ENCODE measurements at regions not wholly inside any gene's neighbourhood (a gene's known extent, or its start where the extent isn't known, plus 50 kb on each side); places are given as distances from the start of the nearest gene placed in this dataset.

DNA sequence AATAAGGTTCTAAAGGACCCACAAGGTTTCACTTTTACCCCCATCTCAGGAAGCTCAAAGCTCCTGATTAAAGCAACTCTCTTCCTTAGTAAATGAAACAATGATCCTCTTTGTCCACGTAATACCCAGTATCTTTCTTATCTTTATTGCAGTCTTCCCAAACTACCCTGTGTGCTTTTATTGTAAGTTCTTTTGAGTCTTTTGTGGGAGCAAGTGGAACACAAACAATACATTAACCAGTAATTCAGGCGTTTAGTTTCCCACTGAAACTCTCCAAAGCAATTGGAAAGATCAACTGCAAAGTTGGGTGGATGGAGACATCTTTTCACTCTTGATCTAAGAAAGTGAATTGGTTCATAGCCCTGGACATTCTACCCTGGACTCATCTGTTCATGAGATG is 240.0 kb downstream of the ZNF621 start:
- in situ Hi-C loops (cut with HindIII; ENCODE audit: low pct_unique_long_range_greater_than_20kb, low sequenced_read_pairs) = no loop called here
- peak; percentile 56 for DNase-seq (ENCODE audit: low read depth, low spot score)

DNA sequence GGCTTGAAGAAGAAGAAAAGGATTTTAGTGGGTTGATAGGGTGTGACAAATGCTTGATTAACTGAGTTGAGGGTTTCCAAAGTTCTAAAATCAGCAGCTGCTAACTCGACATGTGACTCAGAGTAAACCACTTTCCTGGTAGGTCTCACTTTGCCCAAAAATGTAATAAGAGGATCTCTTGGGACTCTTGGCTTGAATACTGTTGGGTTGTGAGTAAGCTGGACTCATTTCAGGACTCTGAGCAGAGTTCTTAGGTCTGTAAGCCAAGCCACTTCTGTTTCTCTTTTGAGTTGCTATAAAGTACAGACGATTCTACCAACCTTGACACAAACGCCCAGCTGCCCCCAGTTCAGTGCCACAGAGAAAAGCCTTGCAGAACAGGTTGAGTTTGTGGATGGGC is 241.1 kb downstream of the ZNF621 start:
- in situ Hi-C loops (cut with HindIII; ENCODE audit: low pct_unique_long_range_greater_than_20kb, low sequenced_read_pairs) = no loop called here
- DNase-seq (ENCODE audit: low read depth, low spot score) = no peak

DNA sequence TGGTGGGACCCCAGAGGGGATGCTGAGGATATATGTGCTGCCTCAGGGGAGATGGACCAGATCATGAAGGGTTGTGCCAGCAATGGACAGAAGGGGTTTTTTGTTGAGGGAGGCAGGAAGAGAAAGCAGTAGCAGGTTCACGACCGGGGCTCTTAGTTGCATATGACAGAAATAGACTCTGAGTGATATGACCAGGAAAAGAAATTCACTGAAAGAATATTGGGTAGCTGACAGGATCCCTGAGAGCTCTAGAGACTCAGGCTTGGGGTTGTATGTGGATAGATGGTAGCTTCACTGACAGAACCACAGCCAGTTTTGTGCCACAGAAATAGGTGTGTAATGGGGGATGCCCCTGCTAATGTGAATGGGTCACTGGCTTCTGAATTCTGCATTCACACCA is 241.6 kb downstream of the ZNF621 start:
- no peak for DNase-seq (ENCODE audit: low read depth, low spot score)
- in situ Hi-C loops (cut with HindIII; ENCODE audit: low pct_unique_long_range_greater_than_20kb, low sequenced_read_pairs) = no loop called here

DNA sequence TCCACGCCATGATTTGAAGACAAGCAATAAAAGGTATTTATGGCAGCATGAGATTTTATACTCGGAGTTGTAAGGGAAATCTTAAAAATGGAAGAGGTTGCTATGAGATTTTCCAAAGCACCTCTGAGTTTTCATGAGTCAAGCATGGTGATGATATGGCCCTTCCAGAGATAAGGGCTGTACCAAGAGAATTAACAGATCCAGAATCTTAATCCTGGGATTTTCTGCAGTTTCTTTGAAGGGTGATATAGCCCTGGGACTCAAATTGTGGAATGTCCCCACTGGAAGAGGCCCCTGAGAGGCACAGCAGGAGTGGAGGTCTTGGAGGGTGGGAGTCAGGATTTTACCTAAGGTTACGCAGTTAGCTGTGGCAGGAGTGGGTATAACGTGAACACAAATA is 243.3 kb downstream of the ZNF621 start:
- DNase-seq (ENCODE audit: low read depth, low spot score) = no peak
- in situ Hi-C loops (cut with HindIII; ENCODE audit: low pct_unique_long_range_greater_than_20kb, low sequenced_read_pairs) = no loop called here

DNA sequence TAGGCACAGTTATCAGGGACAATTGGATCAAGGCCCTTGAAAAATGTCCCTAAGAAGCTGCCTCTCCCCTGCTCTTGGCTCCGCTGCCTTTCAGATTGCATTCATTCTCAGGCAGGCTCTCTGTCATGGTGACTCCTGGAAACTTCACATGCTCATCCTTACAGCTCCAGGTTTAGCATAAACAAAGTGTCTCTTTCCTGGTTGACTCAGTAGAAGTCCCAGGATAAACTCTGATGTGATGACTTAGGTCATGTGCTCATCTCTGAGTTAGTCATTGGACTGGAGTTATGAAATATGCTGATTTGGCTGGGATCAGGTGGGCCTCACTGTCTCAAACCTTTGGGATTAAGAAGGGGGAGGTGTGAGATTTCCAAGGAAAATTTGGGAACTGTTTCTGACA is 243.8 kb downstream of the ZNF621 start:
- in situ Hi-C loops (cut with HindIII; ENCODE audit: low pct_unique_long_range_greater_than_20kb, low sequenced_read_pairs) = no loop called here
- DNase-seq (ENCODE audit: low read depth, low spot score) = peak; percentile 19

DNA sequence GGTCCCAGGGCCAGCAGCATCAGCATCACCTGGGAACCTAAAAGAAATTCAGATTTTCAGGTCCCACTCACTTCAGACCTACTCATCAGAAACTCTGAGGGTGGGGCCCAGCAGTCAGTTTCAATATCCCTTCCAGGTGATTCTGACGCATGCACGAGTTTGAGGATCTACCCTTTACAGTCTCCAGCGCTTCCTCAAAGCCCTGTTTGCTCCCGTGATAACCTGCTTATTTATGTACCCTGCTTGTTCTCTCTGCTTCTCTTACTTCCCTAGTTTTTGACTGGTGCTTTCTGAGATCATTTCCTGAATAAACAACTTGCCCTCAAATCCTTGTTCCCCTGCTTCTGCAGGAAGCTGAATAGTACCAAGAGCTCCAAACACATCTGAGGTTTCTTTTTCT is 245.3 kb downstream of the ZNF621 start:
- no peak for DNase-seq (ENCODE audit: low read depth, low spot score)
- in situ Hi-C loops (cut with HindIII; ENCODE audit: low pct_unique_long_range_greater_than_20kb, low sequenced_read_pairs) = no loop called here

DNA sequence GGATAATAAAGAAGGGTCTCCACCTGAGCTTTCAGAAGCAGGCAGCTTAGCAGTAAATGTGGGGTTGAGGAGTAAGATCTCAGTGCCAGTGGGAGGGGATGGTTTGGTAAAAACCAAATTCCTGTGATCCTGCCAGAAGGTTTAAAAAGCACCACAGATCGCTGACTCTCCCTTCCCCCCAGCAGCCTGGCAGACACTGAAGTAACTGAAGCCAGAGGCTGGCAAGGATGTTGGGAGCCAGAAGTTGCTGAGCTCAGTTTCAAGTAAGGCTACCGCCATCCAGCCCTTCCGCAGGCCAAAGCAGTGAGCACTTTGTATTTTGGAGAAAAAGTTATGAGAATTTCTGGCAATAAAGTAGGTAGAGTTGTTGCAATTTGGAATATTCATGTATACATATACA is 246.4 kb downstream of the ZNF621 start:
- in situ Hi-C loops (cut with HindIII; ENCODE audit: low pct_unique_long_range_greater_than_20kb, low sequenced_read_pairs) = no loop called here

DNA sequence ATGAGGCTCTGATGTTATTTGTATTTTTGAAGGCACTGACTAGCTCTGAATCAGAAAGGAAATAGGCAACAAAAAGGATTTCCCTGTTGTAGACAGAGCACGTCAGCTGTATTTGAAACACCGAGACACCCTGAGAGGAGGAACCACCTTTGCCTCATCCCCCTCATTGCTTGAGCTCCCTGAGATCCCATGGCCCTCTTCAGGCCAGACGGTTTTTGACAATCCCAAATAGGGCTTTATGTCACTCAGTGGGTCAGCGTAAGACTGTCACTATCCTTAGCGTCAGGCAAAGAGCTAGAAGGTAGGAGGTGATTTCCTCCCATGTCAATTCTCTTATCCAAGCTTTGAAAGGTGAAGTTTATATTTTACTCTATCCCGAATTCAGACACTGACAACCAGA is 254.3 kb downstream of the ZNF621 start:
- peak; percentile 9 for DNase-seq (ENCODE audit: low read depth, low spot score)
- in situ Hi-C loops (cut with HindIII; ENCODE audit: low pct_unique_long_range_greater_than_20kb, low sequenced_read_pairs) = no loop called here

More for the DNA sequence above, 246.4 kb downstream of the ZNF621 start:
- no peak for DNase-seq (ENCODE audit: low read depth, low spot score)

DNA sequence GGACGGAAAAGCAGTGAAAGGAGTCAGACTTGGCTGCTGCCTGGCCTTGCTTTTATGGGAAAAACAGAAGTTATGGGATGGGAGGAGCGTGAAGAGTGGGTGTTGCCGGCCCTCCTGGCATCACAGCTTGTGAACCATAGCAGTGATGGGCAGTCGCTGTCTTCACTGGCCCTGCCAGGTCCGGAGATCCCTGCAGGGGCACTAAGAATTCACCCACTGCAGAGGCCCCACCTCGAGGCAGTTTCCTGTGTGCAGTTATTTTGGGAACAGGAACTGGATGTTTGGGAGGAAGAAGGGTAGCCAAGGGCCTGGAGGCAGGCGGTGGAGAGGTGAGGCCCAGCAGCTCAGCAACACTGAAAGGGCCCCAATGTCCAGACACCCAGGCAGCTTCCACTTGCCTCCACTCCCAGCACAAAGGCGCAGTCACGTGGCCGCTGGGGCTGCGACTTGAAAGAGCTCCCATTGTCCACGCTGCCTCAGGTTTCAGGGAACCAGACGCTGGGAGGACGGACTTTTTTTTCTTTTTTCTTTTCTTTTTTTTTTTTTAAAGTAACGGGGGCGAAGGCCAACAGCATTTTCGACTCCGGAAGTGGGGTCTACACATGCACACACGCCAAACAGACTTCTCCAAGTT is 255.6 kb downstream of the ZNF621 start:
- in situ Hi-C loops (cut with HindIII; ENCODE audit: low pct_unique_long_range_greater_than_20kb, low sequenced_read_pairs) = no loop called here
- peak; percentile 96 for DNase-seq (ENCODE audit: low read depth, low spot score)

DNA sequence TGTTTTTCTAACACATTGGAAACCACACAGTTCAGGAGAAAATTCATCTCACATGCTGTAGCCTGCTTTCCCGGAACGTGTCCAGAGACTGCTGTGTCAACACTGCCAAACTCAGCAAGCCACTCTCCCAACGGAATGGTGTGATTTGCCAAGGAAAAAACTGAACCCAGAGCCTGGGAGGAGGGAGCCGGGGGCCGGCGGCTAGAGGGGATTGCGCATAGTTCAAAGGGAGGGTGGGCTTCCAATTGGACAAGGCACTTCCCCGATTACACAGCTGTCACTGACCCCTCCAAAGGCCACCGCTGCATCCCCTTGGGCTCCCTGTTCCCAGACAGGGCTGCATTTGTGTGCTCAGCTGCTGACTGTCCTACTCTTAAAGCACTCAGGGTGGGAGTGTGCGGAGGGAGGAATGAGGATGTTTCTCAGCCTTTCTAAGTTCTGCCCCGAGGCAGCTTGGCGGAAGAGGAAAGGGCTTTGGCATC is 256.2 kb downstream of the ZNF621 start:
- in situ Hi-C loops (cut with HindIII; ENCODE audit: low pct_unique_long_range_greater_than_20kb, low sequenced_read_pairs) = no loop called here
- DNase-seq (ENCODE audit: low read depth, low spot score) = peak; percentile 43

DNA sequence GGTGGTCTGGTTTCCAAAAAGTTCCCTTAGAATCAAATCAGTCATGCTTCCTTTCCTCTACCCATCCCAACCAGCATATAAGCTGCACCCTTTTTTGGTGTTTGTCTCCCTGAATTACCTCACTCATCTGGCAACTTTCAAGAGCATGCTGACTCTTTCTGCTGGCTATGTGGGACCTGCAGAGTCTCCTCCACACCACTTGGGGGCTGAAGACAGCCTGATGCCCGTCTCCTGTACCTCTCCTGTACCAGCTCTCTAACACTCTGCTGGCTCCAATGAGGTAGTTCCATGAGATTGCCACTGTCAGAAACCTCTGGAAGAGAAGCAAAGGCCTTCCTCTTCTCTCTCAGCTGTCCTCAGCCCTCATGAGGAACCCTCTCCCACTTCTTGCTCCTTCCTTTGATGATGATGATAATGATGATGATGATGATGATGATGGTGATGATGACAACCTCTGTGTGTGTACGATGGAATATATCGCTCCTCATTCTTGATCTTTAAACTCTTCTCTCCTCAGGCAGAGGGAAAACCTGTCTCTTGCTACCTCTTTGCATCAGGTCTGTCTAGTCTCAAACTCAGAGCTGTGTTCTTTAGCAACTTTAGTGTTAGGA is 257.5 kb downstream of the ZNF621 start:
- in situ Hi-C loops (cut with HindIII; ENCODE audit: low pct_unique_long_range_greater_than_20kb, low sequenced_read_pairs) = no loop called here
- peak; percentile 68 for DNase-seq (ENCODE audit: low read depth, low spot score)

DNA sequence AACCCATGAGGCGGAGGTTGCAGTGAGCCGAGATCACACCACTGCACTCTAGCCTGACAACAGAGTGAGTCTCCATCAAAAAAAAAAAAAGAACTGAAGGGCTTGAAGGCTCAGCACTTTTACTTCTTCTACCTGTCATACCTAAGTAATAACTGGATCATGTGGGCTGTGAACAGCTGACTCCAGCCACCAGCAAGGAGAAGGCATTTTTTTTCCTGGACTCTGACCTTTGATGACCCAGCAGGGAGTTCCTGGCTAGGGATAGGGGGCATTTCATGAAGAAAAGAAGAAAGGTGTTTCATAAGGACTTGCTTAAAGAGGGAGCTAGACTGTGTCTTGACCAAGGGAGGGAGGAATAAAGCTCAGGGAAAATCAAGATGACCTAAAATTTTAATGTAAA is 266.0 kb downstream of the ZNF621 start:
- no peak for DNase-seq (ENCODE audit: low read depth, low spot score)
- in situ Hi-C loops (cut with HindIII; ENCODE audit: low pct_unique_long_range_greater_than_20kb, low sequenced_read_pairs) = no loop called here

DNA sequence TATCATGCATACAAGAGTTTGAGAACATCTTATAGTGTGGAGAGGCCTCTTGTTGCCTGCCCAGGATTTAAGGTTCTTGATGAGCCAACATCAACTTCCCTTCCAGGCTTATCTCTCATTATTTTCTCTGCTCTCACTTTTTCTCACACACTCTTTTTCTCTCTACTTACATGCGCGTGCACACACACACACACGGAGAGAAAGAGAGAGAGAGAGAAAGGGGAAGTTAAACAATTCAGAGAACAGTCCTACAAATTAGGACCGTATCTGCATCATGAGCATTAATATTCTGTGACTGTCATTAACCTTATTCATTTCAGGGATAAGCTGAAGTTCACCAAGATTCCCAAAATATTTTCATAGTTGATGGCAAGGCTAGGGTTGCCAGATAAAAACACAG is 269.0 kb downstream of the ZNF621 start:
- in situ Hi-C loops (cut with HindIII; ENCODE audit: low pct_unique_long_range_greater_than_20kb, low sequenced_read_pairs) = no loop called here
- no peak for DNase-seq (ENCODE audit: low read depth, low spot score)

DNA sequence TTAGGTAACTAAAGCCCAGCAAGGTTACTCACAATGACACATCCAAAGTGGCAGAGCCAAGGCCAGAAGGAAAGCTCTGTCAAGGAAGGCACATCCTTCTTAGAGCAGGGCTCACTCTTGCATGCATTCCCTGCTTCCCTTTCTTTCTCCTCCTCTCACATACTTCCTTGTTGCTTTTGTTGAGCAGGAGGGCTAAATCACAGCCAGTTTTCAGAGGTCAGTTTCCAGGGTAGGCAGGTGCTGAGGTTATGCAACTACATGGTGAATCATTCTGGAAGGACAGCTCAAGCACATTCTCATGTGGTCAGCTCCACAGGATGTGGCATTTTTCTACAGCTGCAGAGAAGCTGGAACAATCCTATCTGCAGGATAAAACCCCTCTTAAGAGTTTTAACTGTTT is 275.6 kb downstream of the ZNF621 start:
- in situ Hi-C loops (cut with HindIII; ENCODE audit: low pct_unique_long_range_greater_than_20kb, low sequenced_read_pairs) = no loop called here
- DNase-seq (ENCODE audit: low read depth, low spot score) = peak; percentile 81

DNA sequence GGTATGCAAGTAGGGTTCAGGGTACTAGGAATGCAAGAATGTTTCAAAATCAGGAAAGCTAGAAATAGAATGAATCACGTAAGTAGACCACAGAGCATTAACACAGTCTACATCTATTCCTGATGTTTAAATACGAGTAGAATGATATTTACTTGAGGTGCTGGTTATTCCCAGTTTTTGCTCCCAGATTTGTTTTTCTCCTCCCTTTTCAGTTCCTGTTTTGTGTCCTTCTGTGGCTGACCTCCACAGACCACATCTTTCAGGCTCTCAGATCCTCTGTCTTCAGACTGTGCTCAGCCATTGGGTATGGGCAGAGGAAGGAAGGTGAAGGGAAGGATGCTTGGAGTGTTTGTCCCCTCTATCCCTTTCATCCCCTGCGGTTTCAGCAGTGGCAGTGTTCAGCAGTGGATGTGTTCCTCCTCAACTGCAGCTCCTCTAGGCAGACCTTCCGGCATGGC is 276.6 kb downstream of the ZNF621 start:
- in situ Hi-C loops (cut with HindIII; ENCODE audit: low pct_unique_long_range_greater_than_20kb, low sequenced_read_pairs) = no loop called here
- DNase-seq (ENCODE audit: low read depth, low spot score) = no peak

DNA sequence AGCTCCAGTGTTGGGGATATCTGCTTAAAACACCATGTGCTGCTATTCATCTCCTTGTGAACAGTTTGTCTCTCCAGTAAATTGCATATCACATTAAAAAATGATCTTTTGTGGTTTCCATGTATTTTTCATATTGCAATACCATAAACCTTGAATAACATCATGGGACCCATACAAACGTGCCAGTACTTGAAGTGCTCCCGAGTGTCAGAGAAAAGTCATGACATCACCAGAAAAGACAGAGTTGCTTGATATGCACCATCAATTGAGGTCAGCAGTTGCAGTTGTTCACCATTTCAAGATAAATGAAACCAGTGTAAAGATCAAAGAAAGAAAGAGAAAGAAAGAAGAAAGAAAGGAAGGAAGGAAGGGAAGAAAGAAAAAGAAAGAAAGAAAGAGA is 278.6 kb downstream of the ZNF621 start:
- in situ Hi-C loops (cut with HindIII; ENCODE audit: low pct_unique_long_range_greater_than_20kb, low sequenced_read_pairs) = no loop called here
- DNase-seq (ENCODE audit: low read depth, low spot score) = no peak

DNA sequence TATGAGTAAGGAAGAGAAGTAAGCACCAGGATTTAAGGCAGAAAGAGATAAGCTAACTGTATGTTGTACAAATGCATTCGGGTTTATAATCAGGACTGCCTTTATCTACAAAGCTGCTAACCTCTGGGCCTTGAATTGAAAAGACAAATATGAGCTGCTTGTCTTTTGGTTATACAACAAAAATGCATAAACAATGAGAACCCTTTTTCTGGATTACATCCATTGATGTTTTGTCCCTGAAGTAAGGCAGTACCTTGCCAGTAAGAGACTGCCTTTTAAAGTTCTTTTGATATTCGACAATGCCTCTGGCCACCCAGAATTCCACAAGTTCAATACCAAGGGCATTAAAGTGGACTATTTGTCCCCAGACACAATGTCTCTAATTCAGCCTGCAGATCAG is 280.7 kb downstream of the ZNF621 start:
- in situ Hi-C loops (cut with HindIII; ENCODE audit: low pct_unique_long_range_greater_than_20kb, low sequenced_read_pairs) = no loop called here
- no peak for DNase-seq (ENCODE audit: low read depth, low spot score)

DNA sequence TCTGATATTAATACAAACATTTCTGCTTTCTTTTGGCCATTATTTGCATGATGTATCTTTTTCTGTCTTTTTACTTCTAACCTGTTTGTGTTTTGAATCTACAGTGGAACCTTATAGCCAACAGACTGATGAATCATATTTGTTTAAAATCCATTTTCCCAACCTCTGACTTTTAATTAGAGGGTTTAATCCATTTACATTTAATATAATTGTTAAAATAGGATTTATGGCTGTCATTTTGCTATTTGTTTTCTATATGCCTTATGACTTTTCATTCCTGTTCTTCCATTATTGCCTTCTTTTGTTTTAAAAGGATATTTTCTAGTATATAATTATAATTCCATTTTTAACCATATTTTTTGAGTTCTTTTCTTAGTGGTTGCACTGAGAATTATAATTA is 286.1 kb downstream of the ZNF621 start:
- in situ Hi-C loops (cut with HindIII; ENCODE audit: low pct_unique_long_range_greater_than_20kb, low sequenced_read_pairs) = no loop called here
- no peak for DNase-seq (ENCODE audit: low read depth, low spot score)

DNA sequence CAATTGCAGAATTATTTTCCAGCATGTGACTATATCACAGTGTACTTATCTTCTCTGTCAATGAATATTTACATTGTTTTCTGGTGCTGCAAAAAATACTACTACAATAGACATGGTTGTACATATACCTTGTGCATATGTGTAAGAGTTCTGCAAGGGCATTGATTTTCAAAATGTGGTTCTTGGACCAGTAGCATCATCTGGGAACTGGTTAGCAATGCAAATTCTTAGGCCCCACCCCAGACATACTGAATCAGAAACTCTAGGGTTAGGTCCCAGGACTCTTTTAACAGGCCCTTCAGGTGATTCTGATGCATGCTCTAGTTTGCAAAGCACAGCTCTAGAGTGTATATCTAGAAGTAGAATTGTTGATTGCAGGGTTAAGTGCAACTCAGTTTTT is 292.3 kb downstream of the ZNF621 start:
- DNase-seq (ENCODE audit: low read depth, low spot score) = no peak
- in situ Hi-C loops (cut with HindIII; ENCODE audit: low pct_unique_long_range_greater_than_20kb, low sequenced_read_pairs) = no loop called here
